ENCODE measurements at regions not wholly inside any gene's neighbourhood (a gene's known extent, or its start where the extent isn't known, plus 50 kb on each side); places are given as distances from the start of the nearest gene placed in this dataset.
A peak's percentile ranks its signal among the peaks of the same experiment; 100 is the strongest.
"Not testable (repeated sequence)": the region's sequence is repeated elsewhere in the genome, so short reads cannot be mapped to it uniquely, and the experiment has no call there.

DNA sequence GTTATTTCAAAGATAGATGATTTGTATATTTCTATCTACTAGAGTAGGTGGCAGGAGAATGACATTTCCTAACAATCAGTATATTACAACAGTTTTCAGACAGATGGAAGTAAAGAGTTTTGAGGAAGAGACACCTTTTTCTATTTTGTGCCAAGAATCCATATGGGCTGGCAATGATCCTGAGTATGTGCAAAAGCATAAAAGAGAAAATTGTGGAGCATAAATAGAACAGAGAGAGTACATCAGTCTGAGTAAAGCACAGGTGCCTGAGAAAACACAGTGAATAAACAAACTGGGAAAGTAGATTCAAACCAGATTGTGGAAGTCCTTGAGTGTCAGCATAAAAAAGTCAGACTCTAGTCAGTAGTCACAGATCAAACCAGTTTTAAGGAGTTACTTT lies 96.8 kb upstream of the WDR44 start:
- no peak for DNase-seq (ENCODE audit: extremely low read depth in 1 of 11, low read depth in 9 of 11, low spot score in 4 of 11)

DNA sequence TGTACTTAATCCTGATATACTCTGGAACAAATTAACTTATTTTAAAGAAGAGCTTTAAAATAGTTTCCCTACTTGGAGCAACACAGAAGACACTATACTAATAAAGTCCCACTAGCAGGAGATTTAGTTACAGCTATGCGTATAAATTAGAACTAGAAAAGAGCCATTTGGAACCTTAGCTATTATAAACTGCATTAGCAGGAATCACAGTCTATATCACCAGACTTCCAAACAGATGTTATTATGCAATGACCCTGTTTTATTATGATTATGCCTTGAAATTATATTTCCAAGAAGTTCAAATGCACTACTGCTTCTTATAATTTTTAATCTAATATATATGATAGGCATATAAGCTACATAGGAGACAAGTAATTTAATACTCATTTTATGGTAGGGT lies 95.5 kb upstream of the WDR44 start:
- no peak for DNase-seq (ENCODE audit: extremely low read depth in 1 of 11, low read depth in 9 of 11, low spot score in 4 of 11)

DNA sequence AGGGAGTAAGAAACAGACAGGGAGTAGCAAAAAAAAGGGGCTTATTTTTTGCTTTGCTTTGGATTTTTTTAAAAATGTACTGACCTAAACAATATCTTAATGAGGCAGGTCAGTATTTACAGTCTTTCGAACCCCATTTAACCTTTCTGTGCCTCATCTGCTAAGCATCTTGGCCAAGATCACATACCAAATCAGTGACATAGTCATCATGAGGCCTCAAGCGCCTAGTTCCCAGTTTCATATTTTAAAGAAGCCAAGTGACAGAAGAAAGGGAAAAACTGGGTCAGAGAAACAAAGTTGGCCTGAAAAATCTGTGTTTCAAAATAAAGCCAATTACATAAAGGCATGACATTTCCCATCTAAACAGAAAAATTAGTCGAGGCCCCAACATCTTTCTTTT lies 94.6 kb upstream of the WDR44 start:
- no peak for DNase-seq (ENCODE audit: extremely low read depth in 1 of 11, low read depth in 9 of 11, low spot score in 4 of 11)

DNA sequence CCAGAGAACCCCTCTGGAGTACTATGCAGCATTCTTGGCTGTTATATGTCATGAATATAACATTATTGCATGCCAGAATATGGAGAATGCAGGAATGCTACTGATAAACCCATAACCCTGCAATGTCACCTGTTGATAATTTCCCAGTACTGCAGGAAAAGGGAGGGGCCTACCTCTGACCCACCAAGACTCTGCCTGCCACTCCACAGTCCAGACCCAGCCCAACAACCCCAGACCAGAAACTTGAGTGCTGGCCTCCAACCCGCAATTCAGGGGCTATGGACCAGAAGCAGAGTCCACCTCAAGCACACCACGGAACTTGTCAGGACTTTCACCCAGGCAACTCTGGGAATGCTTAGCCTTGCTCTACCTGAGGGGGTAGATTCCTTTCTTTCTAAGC lies 92.9 kb upstream of the WDR44 start:
- DNase-seq (ENCODE audit: extremely low read depth in 1 of 11, low read depth in 9 of 11, low spot score in 4 of 11): no peak

DNA sequence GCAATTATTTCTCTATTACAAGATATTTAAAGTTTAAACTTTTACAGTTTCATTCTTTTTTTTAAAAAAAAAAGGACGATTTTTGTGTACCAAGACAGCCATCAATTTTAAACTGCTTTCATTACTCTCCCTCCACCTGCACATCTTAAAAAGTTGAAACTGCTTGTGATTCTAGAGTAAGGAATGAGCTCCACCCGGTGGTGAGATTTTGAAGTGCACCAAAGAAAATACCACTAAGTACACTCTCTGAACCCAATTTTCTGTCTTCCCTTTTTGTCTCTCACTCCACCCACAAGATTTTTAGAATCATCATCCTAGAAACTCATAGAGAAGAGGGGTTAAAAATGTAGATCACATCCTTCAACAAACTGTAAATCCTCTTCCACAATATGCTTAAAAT lies 91.3 kb upstream of the WDR44 start:
- DNase-seq (ENCODE audit: extremely low read depth in 1 of 11, low read depth in 9 of 11, low spot score in 4 of 11): peak in 2 of 11 donors; percentile 43 to 44

DNA sequence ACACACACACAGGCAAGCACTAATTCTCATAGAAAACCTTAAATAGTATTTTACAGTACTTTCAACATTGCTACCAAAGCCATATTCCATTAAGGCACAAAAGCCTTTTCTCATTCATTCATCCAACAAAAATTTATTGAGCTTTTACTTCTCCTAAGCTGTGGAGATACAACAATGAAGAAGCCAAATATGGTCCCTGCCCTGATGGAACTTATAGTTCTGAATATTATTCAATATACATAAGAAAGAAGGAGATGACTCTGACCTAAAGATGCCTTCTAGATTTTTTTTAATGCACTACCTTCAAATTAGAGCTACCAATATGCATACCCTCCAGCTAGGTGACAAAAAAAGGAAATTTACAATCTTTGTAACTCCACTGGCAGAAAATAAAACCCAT lies 90.0 kb upstream of the WDR44 start:
- DNase-seq (ENCODE audit: extremely low read depth in 1 of 11, low read depth in 9 of 11, low spot score in 4 of 11): no peak

DNA sequence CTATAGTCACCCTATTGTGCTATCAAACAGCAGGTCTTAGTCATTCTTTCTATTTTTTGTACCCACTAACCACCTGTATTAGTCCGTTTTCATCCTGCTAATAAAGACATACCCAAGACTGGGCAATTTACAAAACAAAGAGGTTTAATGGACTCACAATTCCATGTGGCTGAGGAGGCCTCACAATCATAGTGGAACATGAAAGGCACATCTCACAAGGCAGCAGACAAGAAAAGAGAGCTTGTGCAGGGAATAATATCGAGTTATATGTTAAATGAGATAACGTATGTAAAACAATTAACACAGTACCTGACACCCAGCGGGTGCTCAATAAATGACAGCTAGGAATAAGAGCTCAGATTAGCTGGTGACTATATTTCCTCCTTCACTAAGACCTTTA lies 88.1 kb upstream of the WDR44 start:
- no peak for DNase-seq (ENCODE audit: extremely low read depth in 1 of 11, low read depth in 9 of 11, low spot score in 4 of 11)

DNA sequence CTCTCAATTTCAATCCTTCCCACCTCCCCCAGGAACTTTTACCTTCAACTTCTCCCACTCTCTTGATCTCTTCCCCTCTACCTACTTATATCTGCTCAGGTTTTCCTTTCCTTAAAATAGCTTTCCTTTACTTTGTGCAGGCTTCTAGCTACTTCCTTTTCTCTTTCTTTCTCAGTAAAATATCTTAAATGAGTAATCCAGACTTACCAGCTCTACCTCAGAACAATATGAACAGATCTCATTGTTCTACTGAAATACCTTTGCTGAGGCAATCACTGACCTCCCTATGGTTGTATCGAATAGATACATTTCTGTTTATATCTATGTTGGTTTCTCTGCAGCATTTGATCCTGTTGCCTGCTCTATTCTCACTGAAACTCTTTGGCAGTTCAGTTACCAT lies 86.7 kb upstream of the WDR44 start:
- no peak for DNase-seq (ENCODE audit: extremely low read depth in 1 of 11, low read depth in 9 of 11, low spot score in 4 of 11)

DNA sequence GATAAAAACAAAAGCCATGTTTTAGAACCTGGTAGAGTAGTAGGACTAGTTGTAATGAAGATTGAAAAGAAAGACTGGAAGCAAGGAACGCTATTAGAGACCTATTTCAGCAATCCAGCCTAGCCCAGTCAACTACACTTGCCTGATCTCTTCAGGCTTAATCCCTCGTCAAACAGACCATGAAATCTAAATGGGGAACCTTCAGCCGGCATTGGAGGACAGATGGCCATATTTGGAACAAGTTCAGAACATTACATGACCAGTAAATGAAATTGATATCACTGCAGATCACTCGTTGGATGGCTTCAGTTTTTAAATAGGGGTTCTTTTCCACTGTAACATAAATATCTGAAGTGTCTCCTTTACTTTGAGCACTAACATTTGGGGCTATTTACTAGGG lies 84.8 kb upstream of the WDR44 start:
- no peak for DNase-seq (ENCODE audit: extremely low read depth in 1 of 11, low read depth in 9 of 11, low spot score in 4 of 11)

DNA sequence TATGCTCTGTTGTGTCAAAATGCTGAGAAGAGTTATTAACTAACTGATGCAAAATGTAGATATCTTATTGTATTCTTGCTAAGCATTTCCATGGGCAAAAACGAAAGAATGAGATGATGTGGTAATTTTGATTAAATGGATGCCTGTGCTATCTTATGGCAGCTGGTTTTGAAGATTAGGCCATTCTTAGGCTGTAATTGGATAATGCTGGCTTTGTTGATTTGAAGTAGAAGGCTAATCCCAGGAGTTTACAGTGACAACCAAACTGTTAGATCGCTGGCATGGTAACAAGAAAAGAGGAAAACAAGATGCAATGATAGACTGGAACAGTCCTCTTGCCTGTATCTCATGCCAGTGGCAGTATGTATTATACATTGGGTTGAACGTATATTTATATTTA lies 74.1 kb upstream of the WDR44 start:
- DNase-seq (ENCODE audit: extremely low read depth in 1 of 11, low read depth in 9 of 11, low spot score in 4 of 11): no peak

DNA sequence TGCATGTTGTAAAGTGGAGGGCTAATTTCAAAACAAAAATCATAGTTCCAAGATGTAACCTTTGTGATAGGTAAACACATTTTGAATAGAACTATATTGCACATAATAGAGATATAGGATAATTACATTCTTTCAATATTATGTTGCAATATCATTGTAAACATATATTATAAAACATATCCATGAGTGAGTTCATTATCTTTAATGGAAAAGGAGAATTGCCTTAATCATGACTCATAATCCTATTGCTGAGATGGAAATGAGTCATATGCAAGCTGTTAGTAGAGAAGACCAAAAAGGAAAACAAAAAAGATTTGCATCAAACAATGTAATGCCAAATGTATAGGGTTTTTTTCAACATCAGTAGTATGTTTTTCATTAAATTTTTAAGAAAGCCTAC lies 73.7 kb upstream of the WDR44 start:
- no peak for DNase-seq (ENCODE audit: extremely low read depth in 1 of 11, low read depth in 9 of 11, low spot score in 4 of 11)

DNA sequence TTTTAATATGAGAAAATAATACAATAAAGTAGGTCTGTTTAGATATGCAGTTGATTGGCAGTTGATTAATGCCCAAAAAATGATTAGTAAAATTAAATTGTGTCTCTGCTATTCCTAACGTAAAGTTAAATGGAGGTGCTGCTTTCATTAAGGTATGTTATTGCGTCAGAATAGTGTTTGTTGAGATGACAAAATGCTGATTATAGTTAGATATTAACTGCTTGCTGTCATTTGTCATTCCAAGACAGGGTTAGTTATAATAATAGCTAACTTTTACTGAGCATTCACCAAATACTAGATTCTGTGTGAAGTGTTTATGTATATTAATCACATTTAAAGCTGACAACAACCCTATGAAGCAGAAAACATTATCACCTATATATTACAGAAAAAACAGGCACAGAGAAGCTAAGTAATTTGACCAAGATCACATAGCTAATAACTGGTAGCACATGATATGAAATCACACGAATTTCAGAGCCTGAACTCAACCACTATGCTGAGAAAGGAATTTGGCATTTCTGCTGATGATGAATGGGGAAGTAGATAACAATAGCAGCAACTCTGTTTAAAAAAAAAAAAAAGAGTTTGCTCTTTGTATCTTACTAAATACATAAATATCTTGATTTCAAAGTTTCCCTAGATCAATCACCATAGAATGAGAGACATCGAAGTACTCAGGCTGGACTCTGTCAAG lies 59.7 kb upstream of the WDR44 start:
- no peak for DNase-seq (ENCODE audit: extremely low read depth in 1 of 11, low read depth in 9 of 11, low spot score in 4 of 11)

DNA sequence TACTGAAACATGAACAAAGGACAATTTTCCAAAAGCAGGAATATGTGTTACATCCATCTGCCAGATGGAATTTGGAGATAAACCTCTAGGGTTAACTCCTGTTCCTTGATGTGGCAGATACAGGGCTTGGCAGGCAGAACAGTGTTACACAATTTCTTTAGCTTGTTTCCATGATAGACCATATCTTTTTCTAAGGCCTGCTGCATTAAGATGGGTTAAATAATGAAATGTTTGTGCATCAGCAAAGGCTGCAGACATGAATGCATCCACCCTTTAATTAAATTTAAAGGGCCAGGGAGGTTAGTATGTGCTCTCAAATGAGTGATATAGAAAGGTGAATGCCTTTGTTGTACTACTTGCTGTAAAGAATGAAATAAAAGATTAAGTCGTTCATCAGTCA lies 50.1 kb upstream of the WDR44 start:
- DNase-seq (ENCODE audit: extremely low read depth in 1 of 11, low read depth in 9 of 11, low spot score in 4 of 11): not testable (repeated sequence)

Measured in renal cortex interstitium (tissue), 11 donors.